D721Med (cell line): ENCODE measurements at regions not wholly inside any gene's neighbourhood (a gene's known extent, or its start where the extent isn't known, plus 50 kb on each side); places are given as distances from the start of the nearest gene placed in this dataset.
A peak's percentile ranks its signal among the peaks of the same experiment; 100 is the strongest.

Experiments
- DNase-seq: peaks from one replicate; pipeline ENCODE4 v3.0.0; 2011; ENCODE audit warnings: low spot score; ENCODE audit not compliant: insufficient read length
- FAIRE-seq: peaks from 2 replicates; lab custom pipeline; 2011; peaks lifted over from hg19 to GRCh38; lab: Jason Lieb, UNC
- TF ChIP-seq, protein P1 (sequence below): IDR thresholded peaks from 2 replicates; pipeline ENCODE4 v1.5.1; 2012; ENCODE audit warnings: mild to moderate bottlenecking, control low read depth; ENCODE audit not compliant: insufficient read depth; ENCODE audit errors: missing control alignments

DNA sequence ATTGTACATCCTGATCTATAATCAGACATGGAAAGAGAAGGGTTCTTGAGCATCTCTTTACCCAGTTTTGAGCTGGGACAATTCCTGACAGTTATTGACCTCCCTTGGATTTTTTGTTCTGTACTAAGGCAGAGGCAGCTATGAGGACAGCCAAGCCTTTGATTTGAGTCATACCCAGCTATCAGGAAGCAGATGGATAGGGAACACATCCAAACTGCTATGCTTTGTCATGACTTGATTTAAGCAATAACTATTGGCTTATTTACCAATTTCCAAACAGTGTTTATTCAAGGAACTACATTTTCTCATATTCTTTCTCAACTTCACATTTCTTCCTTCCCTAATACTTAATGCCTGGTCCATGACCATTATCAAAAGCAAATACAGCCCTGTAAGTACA is 396.4 kb upstream of the STEAP1 start:
- no peak for DNase-seq
- TF ChIP-seq, protein P1, sequence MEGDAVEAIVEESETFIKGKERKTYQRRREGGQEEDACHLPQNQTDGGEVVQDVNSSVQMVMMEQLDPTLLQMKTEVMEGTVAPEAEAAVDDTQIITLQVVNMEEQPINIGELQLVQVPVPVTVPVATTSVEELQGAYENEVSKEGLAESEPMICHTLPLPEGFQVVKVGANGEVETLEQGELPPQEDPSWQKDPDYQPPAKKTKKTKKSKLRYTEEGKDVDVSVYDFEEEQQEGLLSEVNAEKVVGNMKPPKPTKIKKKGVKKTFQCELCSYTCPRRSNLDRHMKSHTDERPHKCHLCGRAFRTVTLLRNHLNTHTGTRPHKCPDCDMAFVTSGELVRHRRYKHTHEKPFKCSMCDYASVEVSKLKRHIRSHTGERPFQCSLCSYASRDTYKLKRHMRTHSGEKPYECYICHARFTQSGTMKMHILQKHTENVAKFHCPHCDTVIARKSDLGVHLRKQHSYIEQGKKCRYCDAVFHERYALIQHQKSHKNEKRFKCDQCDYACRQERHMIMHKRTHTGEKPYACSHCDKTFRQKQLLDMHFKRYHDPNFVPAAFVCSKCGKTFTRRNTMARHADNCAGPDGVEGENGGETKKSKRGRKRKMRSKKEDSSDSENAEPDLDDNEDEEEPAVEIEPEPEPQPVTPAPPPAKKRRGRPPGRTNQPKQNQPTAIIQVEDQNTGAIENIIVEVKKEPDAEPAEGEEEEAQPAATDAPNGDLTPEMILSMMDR: no peak
- FAIRE-seq: no peak

DNA sequence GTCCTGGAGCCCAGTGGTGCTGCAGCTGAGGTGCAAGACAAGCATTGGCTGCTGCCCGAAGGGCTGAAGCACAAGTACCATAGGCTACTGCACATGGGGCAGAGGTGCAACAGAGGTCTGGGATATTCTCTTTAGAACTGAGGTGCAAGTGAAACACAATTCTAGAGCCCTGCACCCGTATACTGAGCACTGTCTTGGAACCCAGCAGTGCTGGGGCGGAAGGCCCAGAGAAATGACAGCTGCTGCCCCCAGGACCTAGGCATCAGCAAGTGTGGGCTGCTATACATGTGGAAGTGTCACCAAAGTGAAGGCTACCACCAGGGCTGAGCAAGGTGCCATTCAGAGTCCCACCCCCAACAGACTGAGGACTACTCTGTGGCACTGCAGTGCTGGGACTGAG is 393.6 kb upstream of the STEAP1 start:
- no peak for FAIRE-seq
- TF ChIP-seq, protein P1: no peak
- no peak for DNase-seq

DNA sequence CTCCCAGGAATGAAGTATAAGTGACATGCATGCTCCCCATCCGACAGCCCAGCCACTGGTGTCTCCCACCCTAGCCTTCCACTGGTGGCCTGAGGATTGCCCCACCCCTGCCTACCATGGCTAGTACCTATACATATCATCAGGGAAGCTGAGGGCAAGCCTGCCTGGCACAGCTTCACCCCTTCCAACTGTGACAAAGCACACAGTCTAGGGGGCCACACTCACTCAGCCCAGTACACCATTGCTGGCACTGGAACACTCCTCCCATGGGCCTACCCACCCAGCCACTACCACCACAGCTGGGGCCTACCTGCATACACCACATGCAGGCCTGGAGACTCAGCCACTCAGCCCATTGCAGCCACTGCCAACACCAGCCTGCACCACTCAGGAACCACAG is 393.1 kb upstream of the STEAP1 start:
- no peak for DNase-seq
- no peak for FAIRE-seq
- TF ChIP-seq, protein P1: no peak

DNA sequence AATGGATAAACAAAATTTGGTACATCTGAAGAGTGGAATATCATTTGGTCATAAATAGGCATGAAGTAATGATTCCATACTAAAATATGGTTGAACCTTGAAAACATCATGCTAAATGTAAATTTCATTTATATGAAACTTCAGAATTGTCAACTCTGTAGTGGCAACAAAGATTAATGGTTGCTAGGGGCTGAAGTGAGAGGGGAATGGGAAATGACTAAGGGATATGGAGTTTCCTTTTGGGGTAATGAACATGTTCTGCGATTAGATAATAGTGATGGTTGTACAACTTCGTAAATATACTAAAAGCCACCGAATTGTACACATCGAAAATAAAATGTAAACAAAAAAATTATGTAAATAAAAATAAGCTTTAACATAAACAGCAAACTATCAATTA is 384.1 kb upstream of the STEAP1 start:
- DNase-seq (no peak), FAIRE-seq (no peak)
- TF ChIP-seq, protein P1: no peak

DNA sequence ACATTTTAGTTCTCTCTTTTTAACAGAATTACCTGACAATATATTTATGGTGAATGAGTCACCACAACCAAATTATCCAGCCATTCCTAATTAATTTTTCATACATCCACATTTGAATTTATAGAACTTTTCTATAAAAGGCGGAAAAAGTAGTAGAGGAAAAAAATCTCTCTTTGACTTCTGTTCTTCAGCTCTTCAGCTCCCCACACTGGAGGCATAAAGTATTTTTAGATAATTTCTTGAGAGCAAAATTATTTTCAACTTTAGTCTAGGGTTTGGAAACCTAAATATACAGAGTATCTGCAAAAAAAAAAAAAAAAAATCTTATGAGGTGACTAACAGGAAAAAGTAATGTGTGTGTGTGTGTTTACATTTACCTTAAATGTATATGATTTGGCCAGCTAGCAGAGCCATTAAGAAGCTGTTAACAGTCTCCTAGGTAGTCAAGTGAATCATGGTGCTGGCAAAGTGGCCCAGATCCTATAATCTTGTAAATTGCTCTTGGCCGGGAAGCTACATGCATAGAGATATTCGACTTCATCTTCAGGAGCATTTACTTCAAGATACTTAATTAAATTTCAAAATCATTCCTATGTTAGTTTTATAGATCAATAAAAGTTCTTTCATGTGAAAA is 383.1 kb upstream of the STEAP1 start:
- TF ChIP-seq, protein P1: peak; percentile 31
- FAIRE-seq: no peak
- DNase-seq: no peak

DNA sequence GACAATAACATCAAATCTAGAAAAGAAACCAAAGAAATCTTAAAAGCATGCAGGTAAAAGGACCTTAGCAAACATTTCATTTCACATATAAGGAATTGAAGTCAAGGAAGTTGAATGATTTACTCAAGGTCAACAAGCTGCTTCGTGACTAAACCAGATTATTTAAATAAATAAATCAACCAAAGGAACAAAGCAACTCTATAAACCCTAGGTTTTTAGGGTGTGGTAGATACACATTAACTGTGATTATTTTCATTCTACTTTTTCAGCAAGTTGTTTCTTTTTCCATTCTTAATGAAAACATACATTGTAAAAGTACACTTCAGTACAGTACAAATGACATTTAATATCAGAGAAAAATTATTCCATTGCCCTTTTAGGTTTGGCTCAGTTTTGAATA is 382.0 kb upstream of the STEAP1 start:
- FAIRE-seq (no peak), DNase-seq (no peak)
- TF ChIP-seq, protein P1: no peak

DNA sequence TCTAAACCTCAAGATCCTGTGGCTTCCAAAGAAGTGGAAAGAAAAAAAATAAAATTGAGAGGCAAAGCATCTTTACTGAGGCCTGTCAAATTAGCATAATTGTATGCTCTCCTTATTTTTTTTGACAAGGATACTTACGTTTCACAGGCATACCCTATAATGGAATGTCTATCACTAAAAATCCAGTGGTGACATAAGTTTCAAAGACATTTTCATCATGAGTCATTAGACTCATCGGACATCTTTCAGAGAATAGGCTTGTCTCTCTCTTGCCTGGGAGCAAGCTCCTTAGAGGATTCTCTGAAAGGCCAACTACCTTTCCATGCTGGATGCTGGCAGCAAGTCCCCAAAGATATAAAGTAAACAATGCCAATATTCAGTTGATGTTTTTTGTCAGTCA is 380.7 kb upstream of the STEAP1 start:
- DNase-seq (no peak), FAIRE-seq (no peak)
- TF ChIP-seq, protein P1: no peak
